GM12872 (cell line): ENCODE measurements at regions not wholly inside any gene's neighbourhood (a gene's known extent, or its start where the extent isn't known, plus 50 kb on each side); places are given as distances from the start of the nearest gene placed in this dataset.

ENCODE experiments used
- TF ChIP-seq, protein P1 (sequence below): IDR thresholded peaks from 3 replicates; pipeline ENCODE4 v1.5.1; 2011; ENCODE audit warnings: low read depth, mild to moderate bottlenecking, low read length, moderate library complexity; ENCODE audit not compliant: insufficient read depth

GRCh38 chr9:27924502-27924901 is 351.2 kb upstream of the C9orf72 start:
- TF ChIP-seq, protein P1, sequence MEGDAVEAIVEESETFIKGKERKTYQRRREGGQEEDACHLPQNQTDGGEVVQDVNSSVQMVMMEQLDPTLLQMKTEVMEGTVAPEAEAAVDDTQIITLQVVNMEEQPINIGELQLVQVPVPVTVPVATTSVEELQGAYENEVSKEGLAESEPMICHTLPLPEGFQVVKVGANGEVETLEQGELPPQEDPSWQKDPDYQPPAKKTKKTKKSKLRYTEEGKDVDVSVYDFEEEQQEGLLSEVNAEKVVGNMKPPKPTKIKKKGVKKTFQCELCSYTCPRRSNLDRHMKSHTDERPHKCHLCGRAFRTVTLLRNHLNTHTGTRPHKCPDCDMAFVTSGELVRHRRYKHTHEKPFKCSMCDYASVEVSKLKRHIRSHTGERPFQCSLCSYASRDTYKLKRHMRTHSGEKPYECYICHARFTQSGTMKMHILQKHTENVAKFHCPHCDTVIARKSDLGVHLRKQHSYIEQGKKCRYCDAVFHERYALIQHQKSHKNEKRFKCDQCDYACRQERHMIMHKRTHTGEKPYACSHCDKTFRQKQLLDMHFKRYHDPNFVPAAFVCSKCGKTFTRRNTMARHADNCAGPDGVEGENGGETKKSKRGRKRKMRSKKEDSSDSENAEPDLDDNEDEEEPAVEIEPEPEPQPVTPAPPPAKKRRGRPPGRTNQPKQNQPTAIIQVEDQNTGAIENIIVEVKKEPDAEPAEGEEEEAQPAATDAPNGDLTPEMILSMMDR = no peak

DNA sequence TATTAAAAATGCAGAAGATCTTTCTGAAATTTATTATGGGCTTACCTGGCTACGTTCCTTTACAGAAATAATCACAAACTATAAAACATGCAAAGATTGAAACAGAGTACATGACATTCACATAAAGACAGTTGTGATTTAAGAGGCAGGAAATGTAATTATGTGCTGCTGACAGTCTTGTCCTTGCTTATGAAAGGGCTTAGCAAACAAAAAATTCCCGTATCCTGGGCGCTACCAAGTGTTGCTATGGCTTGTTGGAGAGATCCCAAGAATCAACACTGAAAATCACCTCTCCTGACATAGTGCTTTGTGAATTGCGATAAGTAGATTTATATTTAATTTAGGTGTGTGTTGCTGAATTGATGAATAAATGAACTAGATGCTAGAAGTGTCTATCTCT is 352.5 kb upstream of the C9orf72 start:
- TF ChIP-seq, protein P1 = no peak

- TF ChIP-seq, protein P1 = no peak
Observed at GRCh38 chr9:27929841-27930240, 356.6 kb upstream of the C9orf72 start.

DNA sequence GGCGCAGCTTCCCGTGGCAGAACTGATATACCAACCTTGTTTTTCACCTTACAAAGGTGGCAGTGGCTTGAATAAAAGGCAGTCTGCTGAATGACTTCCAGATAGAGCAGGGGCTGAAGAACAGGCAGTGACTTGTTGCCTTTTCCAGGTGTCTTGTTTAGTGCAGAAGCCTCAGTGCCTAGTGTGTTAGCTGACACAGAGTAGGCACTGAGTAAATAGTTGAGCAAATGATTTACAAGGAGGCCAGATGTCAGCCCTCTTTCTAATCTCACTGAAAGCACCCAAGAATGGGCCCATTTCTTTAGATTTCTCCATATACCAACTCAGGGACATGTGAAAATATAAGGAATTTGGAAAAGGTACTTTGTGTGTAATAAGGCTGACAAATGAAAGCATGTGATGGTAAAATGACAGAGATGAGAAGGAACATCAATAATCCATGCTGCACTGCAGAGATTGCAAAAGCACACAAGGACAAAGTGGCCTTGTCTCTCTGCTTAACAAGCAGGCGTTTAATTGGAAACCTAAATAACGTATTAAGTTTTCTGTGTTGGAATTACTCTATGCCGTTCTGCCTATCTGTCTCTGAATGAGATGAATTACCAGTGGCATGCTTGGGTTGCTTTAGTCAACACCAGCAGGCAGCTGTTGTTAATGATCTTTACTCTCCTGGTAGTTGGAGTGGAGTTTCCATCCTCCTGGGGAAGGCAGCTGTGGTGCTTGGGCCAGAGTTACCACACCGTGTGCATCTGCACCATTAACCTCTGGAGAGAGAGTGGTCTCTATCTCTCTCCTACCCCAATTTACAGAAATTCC is 360.1 kb upstream of the C9orf72 start:
- TF ChIP-seq, protein P1 = no peak

GRCh38 chr9:27934471-27934870 is 361.2 kb upstream of the C9orf72 start:
- TF ChIP-seq, protein P1 = no peak

DNA sequence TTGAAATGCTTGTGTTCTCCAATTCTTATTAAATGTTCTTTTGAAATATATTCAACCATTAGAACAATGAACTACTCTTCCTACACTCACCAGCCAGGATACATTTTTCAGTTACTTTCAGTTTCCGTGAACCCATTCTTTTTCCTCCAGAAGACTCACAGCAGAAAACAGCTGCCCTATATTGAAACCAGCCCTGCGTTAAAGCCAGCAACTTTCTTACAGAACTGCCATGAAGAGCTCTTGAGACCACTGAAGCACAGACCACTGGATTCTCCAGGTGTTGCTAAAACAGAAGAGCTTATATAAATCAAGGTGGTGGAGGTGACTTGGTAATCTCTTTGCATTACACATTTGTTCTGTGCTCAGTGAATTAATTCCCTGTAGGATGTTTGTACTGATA is 365.9 kb upstream of the C9orf72 start:
- TF ChIP-seq, protein P1 = no peak

- TF ChIP-seq, protein P1 = no peak
Observed at GRCh38 chr9:27940535-27940934, 367.3 kb upstream of the C9orf72 start.

DNA sequence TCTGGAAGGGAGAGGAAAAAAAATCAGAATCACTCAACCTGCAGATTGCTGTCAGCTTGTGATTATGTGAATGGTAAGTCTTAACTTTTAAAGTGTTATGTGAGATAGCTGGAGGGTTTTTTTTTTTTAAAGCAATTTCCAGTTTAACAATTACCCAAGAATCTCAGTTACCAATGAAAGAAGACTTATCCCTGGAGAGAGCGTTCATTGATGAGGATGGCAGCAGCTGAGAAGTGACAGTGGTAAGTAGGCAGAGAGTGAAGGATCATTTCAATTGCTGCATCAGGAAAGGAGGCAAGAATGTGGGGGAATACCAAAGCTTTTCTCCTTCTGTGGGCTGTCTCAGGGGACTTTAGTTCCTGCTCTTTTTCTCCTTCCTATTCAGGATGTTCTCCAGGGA is 370.2 kb upstream of the C9orf72 start:
- TF ChIP-seq, protein P1 = no peak
